RWPE2 (cell line): ENCODE measurements at regions not wholly inside any gene's neighbourhood (a gene's known extent, or its start where the extent isn't known, plus 50 kb on each side); places are given as distances from the start of the nearest gene placed in this dataset.

Source experiments
- ATAC-seq: fragments of 200-7000 bp; cut with Tn5 transposase; 3 replicates; pipeline ENCODE4 v1.9.1; 2021; ENCODE audit warnings: low read depth
- DNase-seq: peaks from one replicate; pipeline ENCODE4 v3.0.0-alpha.2; 2020; ENCODE audit warnings: low spot score
- H3K27ac ChIP-seq: fragments of 450-650 bp; 2 replicates; pipeline ENCODE4 v1.5.1; 2017; ENCODE audit warnings: mild to moderate bottlenecking; ENCODE audit not compliant: poor library complexity, severe bottlenecking
- H3K27me3 ChIP-seq: fragments of 250-450 bp; sonication (Bioruptor Pico); 2 replicates; pipeline ENCODE4 v1.5.1; 2021; ENCODE audit warnings: mild to moderate bottlenecking, moderate library complexity; ENCODE audit not compliant: insufficient read depth, poor library complexity, severe bottlenecking
- H3K36me3 ChIP-seq: fragments of 250-450 bp; sonication (Bioruptor Pico); 2 replicates; pipeline ENCODE4 v1.5.1; 2020; ENCODE audit warnings: low read depth, mild to moderate bottlenecking, moderate library complexity
- H3K4me1 ChIP-seq: fragments of 250-450 bp; sonication (Bioruptor Pico); 2 replicates; pipeline ENCODE4 v1.5.1; 2021; ENCODE audit warnings: mild to moderate bottlenecking, moderate library complexity; ENCODE audit not compliant: insufficient read depth, poor library complexity, severe bottlenecking
- H3K4me3 ChIP-seq: fragments of 250-450 bp; sonication (Bioruptor Pico); 2 replicates; pipeline ENCODE4 v1.5.1; 2021; ENCODE audit warnings: mild to moderate bottlenecking, moderate library complexity; ENCODE audit not compliant: severe bottlenecking
- H3K9me3 ChIP-seq: fragments of 250-450 bp; sonication (Bioruptor Pico); 2 replicates; pipeline ENCODE4 v1.5.1; 2021; ENCODE audit warnings: mild to moderate bottlenecking, moderate library complexity; ENCODE audit not compliant: severe bottlenecking
- CTCF ChIP-seq: fragments of 450-650 bp; IDR thresholded peaks from one replicate; pipeline ENCODE4 v1.5.1; 2017; ENCODE audit warnings: mild to moderate bottlenecking, moderate library complexity; ENCODE audit not compliant: poor library complexity, severe bottlenecking

GRCh38 chr12:105423237-105423636 is 92.7 kb downstream of the C12orf75 start:
- no peak for TF ChIP-seq CTCF
- H3K27me3 ChIP-seq, result no peaks in the 10 kb centered on the region
- DNase-seq (no peak), ATAC-seq (no peak)
- peaks cover 4% of the 10 kb centered on the region for H3K4me1 ChIP-seq
- H3K27ac ChIP-seq, result no peak overlapping the region
- H3K9me3 ChIP-seq, result no peaks in the 10 kb centered on the region
- no peaks in the 10 kb centered on the region for H3K36me3 ChIP-seq
- no peak overlapping the region for H3K4me3 ChIP-seq

- Histone ChIP-seq H3K27me3 (no peaks in the 10 kb centered on the region), H3K27ac (no peak overlapping the region), H3K4me1 (no peaks in the 10 kb centered on the region), H3K4me3 (no peak overlapping the region), H3K9me3 (no peaks in the 10 kb centered on the region), H3K36me3 (no peaks in the 10 kb centered on the region)
- DNase-seq (no peak), ATAC-seq (no peak)
- no peak for TF ChIP-seq CTCF
Measured at GRCh38 chr12:105423921-105424320, 93.4 kb downstream of the C12orf75 start.

GRCh38 chr12:105425254-105426174 is 95.0 kb downstream of the C12orf75 start:
- no peak overlapping the region for H3K27ac ChIP-seq
- no peaks in the 10 kb centered on the region for H3K27me3 ChIP-seq
- TF ChIP-seq CTCF, result no peak
- no peak for ATAC-seq
- H3K4me1 ChIP-seq, result no peaks in the 10 kb centered on the region
- H3K4me3 ChIP-seq, result no peak overlapping the region
- no peaks in the 10 kb centered on the region for H3K9me3 ChIP-seq
- no peak for DNase-seq
- H3K36me3 ChIP-seq, result no peaks in the 10 kb centered on the region

GRCh38 chr12:105426766-105427165 is 96.3 kb downstream of the C12orf75 start:
- Histone ChIP-seq H3K27ac (no peak overlapping the region), H3K4me3 (no peak overlapping the region), H3K27me3 (no peaks in the 10 kb centered on the region), H3K9me3 (no peaks in the 10 kb centered on the region), H3K36me3 (no peaks in the 10 kb centered on the region), H3K4me1 (no peaks in the 10 kb centered on the region)
- no peak for DNase-seq
- TF ChIP-seq CTCF, result no peak
- ATAC-seq, result no peak

- DNase-seq (no peak), ATAC-seq (peak; percentile 49; the same call in 1 of the 3 replicates)
- no peak for TF ChIP-seq CTCF
- Histone ChIP-seq H3K27me3 (no peaks in the 10 kb centered on the region), H3K36me3 (no peaks in the 10 kb centered on the region), H3K9me3 (no peaks in the 10 kb centered on the region), H3K4me3 (no peak overlapping the region), H3K27ac (no peak overlapping the region), H3K4me1 (no peaks in the 10 kb centered on the region)
Measured at GRCh38 chr12:105427883-105428282, 97.4 kb downstream of the C12orf75 start.
